ENCODE measurements at regions not wholly inside any gene's neighbourhood (a gene's known extent, or its start where the extent isn't known, plus 50 kb on each side); places are given as distances from the start of the nearest gene placed in this dataset.

- Histone ChIP-seq H3K36me3 (ENCODE audit: control insufficient read depth, insufficient read depth, low read length) (peaks cover 3% of the 10 kb centered on the region; the same call in 1 of the 2 replicates), H3K27ac (ENCODE audit: low read depth, low read length) (no peak overlapping the region), H3K9me3 (ENCODE audit: control insufficient read depth, insufficient read depth, low read depth, low read length) (peaks cover 7% of the 10 kb centered on the region), H3K27me3 (ENCODE audit: control insufficient read depth, insufficient read depth, low read length) (no peaks in the 10 kb centered on the region), H3K9ac (ENCODE audit: low read length) (peak overlapping the region; percentile 1), H3K4me3 (ENCODE audit: low read depth, low read length) (no peak overlapping the region), H3K4me1 (ENCODE audit: control insufficient read depth, insufficient read depth, low read length) (peaks cover 21% of the 10 kb centered on the region)
Observed at GRCh38 chr14:64639340-64639821, 64.8 kb upstream of the PLEKHG3 start.

- H3K4me1 ChIP-seq (ENCODE audit: control insufficient read depth, insufficient read depth, low read length): peaks cover 33% of the 10 kb centered on the region
- H3K27ac ChIP-seq (ENCODE audit: low read depth, low read length): no peak overlapping the region
- peaks cover 3% of the 10 kb centered on the region; the same call in 1 of the 2 replicates for H3K36me3 ChIP-seq (ENCODE audit: control insufficient read depth, insufficient read depth, low read length)
- H3K4me3 ChIP-seq (ENCODE audit: low read depth, low read length): no peak overlapping the region
- H3K27me3 ChIP-seq (ENCODE audit: control insufficient read depth, insufficient read depth, low read length): no peaks in the 10 kb centered on the region
- no peak overlapping the region for H3K9ac ChIP-seq (ENCODE audit: low read length)
- peaks cover 7% of the 10 kb centered on the region for H3K9me3 ChIP-seq (ENCODE audit: control insufficient read depth, insufficient read depth, low read depth, low read length)
Observed at GRCh38 chr14:64640839-64641238, 63.4 kb upstream of the PLEKHG3 start.

- Histone ChIP-seq H3K4me3 (ENCODE audit: low read depth, low read length) (no peak overlapping the region), H3K27ac (ENCODE audit: low read depth, low read length) (no peak overlapping the region), H3K36me3 (ENCODE audit: control insufficient read depth, insufficient read depth, low read length) (peaks cover 3% of the 10 kb centered on the region; the same call in 1 of the 2 replicates), H3K4me1 (ENCODE audit: control insufficient read depth, insufficient read depth, low read length) (peaks cover 36% of the 10 kb centered on the region), H3K27me3 (ENCODE audit: control insufficient read depth, insufficient read depth, low read length) (no peaks in the 10 kb centered on the region), H3K9ac (ENCODE audit: low read length) (no peak overlapping the region), H3K9me3 (ENCODE audit: control insufficient read depth, insufficient read depth, low read depth, low read length) (peaks cover 7% of the 10 kb centered on the region)
Observed at GRCh38 chr14:64641760-64642159, 62.5 kb upstream of the PLEKHG3 start.

DNA sequence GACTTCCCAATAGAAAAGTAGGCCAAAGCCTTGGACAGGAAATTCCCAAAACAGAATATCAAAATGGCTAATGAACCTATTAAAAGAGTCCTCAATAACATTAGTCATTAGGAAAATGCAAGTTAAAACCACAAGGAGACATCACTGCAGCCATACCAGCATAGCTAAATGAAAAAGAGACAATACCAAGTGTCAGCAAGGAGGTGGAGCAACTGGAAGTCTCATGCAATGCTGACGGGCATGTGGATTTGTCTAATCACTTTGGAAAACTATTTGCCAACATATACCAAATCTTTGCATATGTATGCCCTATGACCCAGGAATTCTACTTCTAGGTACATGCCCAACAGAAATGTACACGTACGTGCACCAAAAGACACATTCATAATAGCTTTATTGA, 60.5 kb upstream of the PLEKHG3 start:
- H3K9me3 ChIP-seq (ENCODE audit: control insufficient read depth, insufficient read depth, low read depth, low read length): peaks cover 7% of the 10 kb centered on the region
- no peak overlapping the region for H3K4me3 ChIP-seq (ENCODE audit: low read depth, low read length)
- H3K9ac ChIP-seq (ENCODE audit: low read length): no peak overlapping the region
- H3K27ac ChIP-seq (ENCODE audit: low read depth, low read length): no peak overlapping the region; the same call in 1 of the 2 replicates
- H3K4me1 ChIP-seq (ENCODE audit: control insufficient read depth, insufficient read depth, low read length): peaks cover 35% of the 10 kb centered on the region
- no peaks in the 10 kb centered on the region for H3K27me3 ChIP-seq (ENCODE audit: control insufficient read depth, insufficient read depth, low read length)
- peaks cover 3% of the 10 kb centered on the region; the same call in 1 of the 2 replicates for H3K36me3 ChIP-seq (ENCODE audit: control insufficient read depth, insufficient read depth, low read length)

DNA sequence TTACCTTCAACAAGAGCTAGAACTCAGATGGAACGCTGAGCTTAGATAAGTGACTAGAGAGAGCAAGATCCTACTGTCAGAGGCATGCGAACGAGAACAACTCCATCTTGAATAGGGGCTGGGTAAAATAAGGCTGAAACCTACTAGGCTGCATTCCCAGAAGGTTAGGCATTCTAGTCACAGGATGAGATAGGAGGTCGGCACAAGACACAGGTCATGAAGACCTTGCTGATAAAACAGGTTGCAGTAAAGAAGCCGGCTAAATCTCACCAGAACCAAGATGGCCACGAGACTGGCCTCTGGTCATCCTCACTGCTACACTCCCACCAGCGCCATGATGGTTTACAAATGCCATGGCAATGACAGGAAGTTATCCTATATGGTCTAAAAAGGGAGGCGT, 59.6 kb upstream of the PLEKHG3 start:
- H3K36me3 ChIP-seq (ENCODE audit: control insufficient read depth, insufficient read depth, low read length): peaks cover 3% of the 10 kb centered on the region; the same call in 1 of the 2 replicates
- no peak overlapping the region for H3K4me3 ChIP-seq (ENCODE audit: low read depth, low read length)
- peaks cover 7% of the 10 kb centered on the region for H3K9me3 ChIP-seq (ENCODE audit: control insufficient read depth, insufficient read depth, low read depth, low read length)
- peak overlapping the region; percentile 96 for H3K27ac ChIP-seq (ENCODE audit: low read depth, low read length)
- peaks cover 37% of the 10 kb centered on the region for H3K4me1 ChIP-seq (ENCODE audit: control insufficient read depth, insufficient read depth, low read length)
- H3K27me3 ChIP-seq (ENCODE audit: control insufficient read depth, insufficient read depth, low read length): no peaks in the 10 kb centered on the region
- H3K9ac ChIP-seq (ENCODE audit: low read length): peak overlapping the region; percentile 83

DNA sequence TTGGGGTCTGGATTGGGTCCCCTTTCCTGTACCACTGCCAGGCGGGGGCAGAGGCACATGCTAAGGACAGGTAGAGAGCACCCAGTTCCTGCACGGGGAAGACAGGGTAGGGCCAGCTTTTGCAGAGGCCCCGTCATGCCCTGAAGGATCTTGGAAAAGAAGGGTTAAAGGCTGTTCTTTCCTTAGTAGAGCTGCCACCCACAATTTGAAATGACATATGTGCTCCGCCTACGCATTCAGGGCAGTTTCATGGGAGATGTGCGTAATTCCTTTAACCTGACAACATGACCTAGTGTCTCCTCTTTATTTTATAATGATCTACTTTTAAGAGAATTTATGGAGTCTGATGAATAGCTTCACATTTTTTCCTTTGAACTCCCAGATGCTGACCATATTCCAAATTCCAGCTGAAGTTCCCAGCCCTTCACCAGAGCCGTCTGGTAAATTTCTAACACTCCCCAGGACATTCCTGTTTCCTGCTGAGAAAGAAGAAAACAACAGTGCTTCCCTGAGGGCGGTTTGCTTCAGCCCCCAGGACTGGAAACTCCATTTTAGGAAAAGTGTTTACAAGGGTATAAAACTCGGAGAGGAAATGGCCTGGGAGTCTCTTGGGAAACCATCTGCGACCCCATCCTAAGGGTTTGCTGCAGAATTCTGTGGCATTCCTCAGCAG, 58.9 kb upstream of the PLEKHG3 start:
- Histone ChIP-seq H3K4me1 (ENCODE audit: control insufficient read depth, insufficient read depth, low read length) (peaks cover 38% of the 10 kb centered on the region), H3K36me3 (ENCODE audit: control insufficient read depth, insufficient read depth, low read length) (peaks cover 3% of the 10 kb centered on the region; the same call in 1 of the 2 replicates), H3K9ac (ENCODE audit: low read length) (peak overlapping the region; percentile 83), H3K27me3 (ENCODE audit: control insufficient read depth, insufficient read depth, low read length) (no peaks in the 10 kb centered on the region), H3K4me3 (ENCODE audit: low read depth, low read length) (peak overlapping the region; percentile 34; the same call in 1 of the 2 replicates), H3K27ac (ENCODE audit: low read depth, low read length) (peak overlapping the region; percentile 96), H3K9me3 (ENCODE audit: control insufficient read depth, insufficient read depth, low read depth, low read length) (peaks cover 7% of the 10 kb centered on the region)

DNA sequence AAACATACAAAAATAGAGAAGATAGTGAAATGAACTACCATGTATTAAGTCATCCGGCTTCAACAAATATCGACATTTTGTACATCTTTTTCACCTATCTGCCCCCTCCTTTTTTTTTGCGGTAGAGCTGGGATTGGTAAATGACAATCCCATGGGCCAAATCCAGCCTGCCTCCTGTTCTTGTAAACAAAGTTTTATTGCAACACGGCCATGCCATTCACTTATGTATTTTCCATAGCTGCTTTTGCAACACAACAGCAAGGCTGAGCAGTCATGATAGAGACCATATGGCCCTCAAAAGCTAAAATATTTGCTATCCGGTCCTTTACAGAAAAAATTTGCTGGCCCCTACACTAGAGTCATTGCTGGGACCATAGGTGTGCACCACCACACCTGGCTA, 58.1 kb upstream of the PLEKHG3 start:
- peaks cover 38% of the 10 kb centered on the region for H3K4me1 ChIP-seq (ENCODE audit: control insufficient read depth, insufficient read depth, low read length)
- H3K9ac ChIP-seq (ENCODE audit: low read length): peak overlapping the region; percentile 83
- H3K27ac ChIP-seq (ENCODE audit: low read depth, low read length): peak overlapping the region; percentile 96

GRCh38 chr14:64649383-64649998, 54.7 kb upstream of the PLEKHG3 start:
- Histone ChIP-seq H3K27ac (ENCODE audit: low read depth, low read length) (no peak overlapping the region), H3K9me3 (ENCODE audit: control insufficient read depth, insufficient read depth, low read depth, low read length) (no peaks in the 10 kb centered on the region)

More for the DNA sequence above, 58.1 kb upstream of the PLEKHG3 start:
- H3K36me3 ChIP-seq (ENCODE audit: control insufficient read depth, insufficient read depth, low read length): peaks cover 3% of the 10 kb centered on the region; the same call in 1 of the 2 replicates
- H3K4me3 ChIP-seq (ENCODE audit: low read depth, low read length): peak overlapping the region; percentile 27; the same call in 1 of the 2 replicates
- H3K9me3 ChIP-seq (ENCODE audit: control insufficient read depth, insufficient read depth, low read depth, low read length): peaks cover 7% of the 10 kb centered on the region
- no peaks in the 10 kb centered on the region for H3K27me3 ChIP-seq (ENCODE audit: control insufficient read depth, insufficient read depth, low read length)

GRCh38 chr14:64653900-64654245, 50.4 kb upstream of the PLEKHG3 start:
- Histone ChIP-seq H3K9me3 (ENCODE audit: control insufficient read depth, insufficient read depth, low read depth, low read length) (0 out of 2 replicates have a peak, but pooled peaks cover 2% of the 10 kb centered on the region), H3K27me3 (ENCODE audit: control insufficient read depth, insufficient read depth, low read length) (no peaks in the 10 kb centered on the region), H3K36me3 (ENCODE audit: control insufficient read depth, insufficient read depth, low read length) (no peaks in the 10 kb centered on the region), H3K27ac (ENCODE audit: low read depth, low read length) (no peak overlapping the region), H3K9ac (ENCODE audit: low read length) (no peak overlapping the region), H3K4me1 (ENCODE audit: control insufficient read depth, insufficient read depth, low read length) (peaks cover 15% of the 10 kb centered on the region; the same call in 1 of the 2 replicates), H3K4me3 (ENCODE audit: low read depth, low read length) (no peak overlapping the region)

More at GRCh38 chr14:64649383-64649998, 54.7 kb upstream of the PLEKHG3 start:
- Histone ChIP-seq H3K4me1 (ENCODE audit: control insufficient read depth, insufficient read depth, low read length) (peaks cover 37% of the 10 kb centered on the region), H3K36me3 (ENCODE audit: control insufficient read depth, insufficient read depth, low read length) (no peaks in the 10 kb centered on the region), H3K4me3 (ENCODE audit: low read depth, low read length) (no peak overlapping the region), H3K9ac (ENCODE audit: low read length) (peak overlapping the region; percentile 32), H3K27me3 (ENCODE audit: control insufficient read depth, insufficient read depth, low read length) (no peaks in the 10 kb centered on the region)

- Histone ChIP-seq H3K27me3 (ENCODE audit: control insufficient read depth, insufficient read depth, low read length) (no peaks in the 10 kb centered on the region), H3K27ac (ENCODE audit: low read depth, low read length) (no peak overlapping the region), H3K9me3 (ENCODE audit: control insufficient read depth, insufficient read depth, low read depth, low read length) (peaks cover 5% of the 10 kb centered on the region; the same call in 1 of the 2 replicates), H3K4me3 (ENCODE audit: low read depth, low read length) (no peak overlapping the region), H3K36me3 (ENCODE audit: control insufficient read depth, insufficient read depth, low read length) (no peaks in the 10 kb centered on the region), H3K4me1 (ENCODE audit: control insufficient read depth, insufficient read depth, low read length) (peaks cover 13% of the 10 kb centered on the region; the same call in 1 of the 2 replicates), H3K9ac (ENCODE audit: low read length) (no peak overlapping the region)
Observed at GRCh38 chr14:64654246-64654900, 49.9 kb upstream of the PLEKHG3 start.
